ENCODE measurements at regions not wholly inside any gene's neighbourhood (a gene's known extent, or its start where the extent isn't known, plus 50 kb on each side); places are given as distances from the start of the nearest gene placed in this dataset.

DNA sequence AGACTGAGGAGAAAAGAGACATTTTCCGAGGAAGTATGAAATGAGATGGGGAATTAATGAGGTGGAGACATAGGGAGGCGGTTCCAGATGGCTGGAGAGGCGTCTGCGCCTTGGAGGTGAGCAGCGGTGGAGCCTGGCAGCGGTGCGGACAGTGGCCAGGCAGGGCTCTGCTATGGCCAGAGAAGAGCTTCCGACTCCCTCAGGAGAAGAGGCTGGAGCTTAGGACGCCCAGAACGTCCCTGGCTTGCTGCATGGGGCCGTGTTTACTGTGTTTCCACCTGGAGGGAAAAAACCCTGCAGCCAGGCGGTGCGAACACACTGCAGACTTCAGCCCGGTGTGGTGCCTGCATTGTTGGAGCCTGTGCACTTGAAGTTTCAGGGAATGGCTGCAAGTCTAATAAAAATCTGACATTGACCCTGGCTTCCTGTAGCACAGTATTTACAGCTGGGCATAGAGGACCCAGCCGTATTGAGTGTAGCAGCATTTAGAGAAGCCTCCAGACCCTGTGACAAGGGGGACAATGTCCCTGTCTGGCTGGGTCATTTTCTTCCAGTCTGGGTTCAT lies 447.1 kb upstream of the MKI67 start:
- Mint-ChIP-seq H3K4me3 (no peak overlapping the region), H3K4me1 (peaks cover 36% of the 10 kb centered on the region), H3K9me3 (no peaks in the 10 kb centered on the region), H3K27ac (no peak overlapping the region), H3K27me3 (ENCODE audit: low read depth, poor library complexity) (peaks cover 26% of the 10 kb centered on the region), H3K36me3 (ENCODE audit: low read depth) (no peaks in the 10 kb centered on the region)
- TF ChIP-seq, protein P1, sequence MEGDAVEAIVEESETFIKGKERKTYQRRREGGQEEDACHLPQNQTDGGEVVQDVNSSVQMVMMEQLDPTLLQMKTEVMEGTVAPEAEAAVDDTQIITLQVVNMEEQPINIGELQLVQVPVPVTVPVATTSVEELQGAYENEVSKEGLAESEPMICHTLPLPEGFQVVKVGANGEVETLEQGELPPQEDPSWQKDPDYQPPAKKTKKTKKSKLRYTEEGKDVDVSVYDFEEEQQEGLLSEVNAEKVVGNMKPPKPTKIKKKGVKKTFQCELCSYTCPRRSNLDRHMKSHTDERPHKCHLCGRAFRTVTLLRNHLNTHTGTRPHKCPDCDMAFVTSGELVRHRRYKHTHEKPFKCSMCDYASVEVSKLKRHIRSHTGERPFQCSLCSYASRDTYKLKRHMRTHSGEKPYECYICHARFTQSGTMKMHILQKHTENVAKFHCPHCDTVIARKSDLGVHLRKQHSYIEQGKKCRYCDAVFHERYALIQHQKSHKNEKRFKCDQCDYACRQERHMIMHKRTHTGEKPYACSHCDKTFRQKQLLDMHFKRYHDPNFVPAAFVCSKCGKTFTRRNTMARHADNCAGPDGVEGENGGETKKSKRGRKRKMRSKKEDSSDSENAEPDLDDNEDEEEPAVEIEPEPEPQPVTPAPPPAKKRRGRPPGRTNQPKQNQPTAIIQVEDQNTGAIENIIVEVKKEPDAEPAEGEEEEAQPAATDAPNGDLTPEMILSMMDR (IDR thresholded peaks at IDR 0.05) = no peak
- no peak for DNase-seq

DNA sequence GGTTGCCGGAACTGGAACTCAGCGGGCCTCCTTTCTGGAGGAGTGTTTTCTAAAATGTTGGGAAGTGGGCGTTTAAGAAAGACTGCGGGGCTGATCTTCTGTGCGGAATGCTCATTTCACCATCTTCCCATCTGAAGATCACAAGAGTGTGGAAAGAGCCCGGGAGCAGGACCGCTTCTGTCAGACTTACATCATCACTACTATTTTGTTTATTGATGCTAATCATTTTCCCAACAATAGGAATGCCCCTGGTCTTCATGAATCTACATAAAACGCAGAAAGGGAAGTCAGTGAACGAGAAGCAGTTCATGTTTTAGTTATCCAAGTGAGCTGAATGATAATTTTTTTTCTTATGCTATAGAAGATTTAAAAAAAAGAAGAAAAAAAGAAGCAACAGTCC lies 447.8 kb upstream of the MKI67 start:
- Mint-ChIP-seq H3K9me3 (no peaks in the 10 kb centered on the region), H3K27me3 (ENCODE audit: low read depth, poor library complexity) (peaks cover 23% of the 10 kb centered on the region), H3K36me3 (ENCODE audit: low read depth) (no peaks in the 10 kb centered on the region), H3K27ac (no peak overlapping the region), H3K4me3 (no peak overlapping the region), H3K4me1 (peaks cover 32% of the 10 kb centered on the region)
- DNase-seq = no peak
- TF ChIP-seq, protein P1 (IDR thresholded peaks at IDR 0.05) = no peak

DNA sequence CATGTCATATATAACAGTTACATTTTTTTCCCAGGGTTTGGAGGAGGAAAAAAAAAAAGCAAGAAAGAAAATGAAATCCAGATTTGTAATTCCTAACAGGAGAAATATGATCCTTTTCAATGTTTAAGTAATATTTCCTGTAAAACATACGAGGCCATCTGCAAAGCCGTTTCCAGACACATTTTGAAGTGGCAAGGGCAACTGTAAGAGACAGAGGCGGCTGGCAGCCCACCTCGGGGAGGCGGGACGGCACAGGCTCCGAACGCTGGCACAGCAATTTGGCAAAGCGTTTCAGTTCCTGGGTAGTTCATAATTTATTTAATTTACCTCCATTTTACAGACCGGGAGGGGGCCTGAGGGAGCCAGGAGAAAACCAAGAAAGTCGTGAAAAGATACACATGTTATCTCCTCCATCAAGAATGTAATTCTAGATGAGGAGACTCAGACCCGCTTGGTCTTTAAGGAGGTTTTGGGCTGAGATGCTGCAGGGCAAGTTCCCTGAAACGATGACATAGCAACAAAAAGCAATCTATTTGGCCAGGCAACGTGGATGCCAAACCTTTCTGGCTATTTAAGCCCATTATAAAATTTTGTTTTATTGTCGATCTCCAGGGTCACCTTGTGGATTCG lies 448.5 kb upstream of the MKI67 start:
- TF ChIP-seq, protein P1 (IDR thresholded peaks at IDR 0.05) = no peak

DNA sequence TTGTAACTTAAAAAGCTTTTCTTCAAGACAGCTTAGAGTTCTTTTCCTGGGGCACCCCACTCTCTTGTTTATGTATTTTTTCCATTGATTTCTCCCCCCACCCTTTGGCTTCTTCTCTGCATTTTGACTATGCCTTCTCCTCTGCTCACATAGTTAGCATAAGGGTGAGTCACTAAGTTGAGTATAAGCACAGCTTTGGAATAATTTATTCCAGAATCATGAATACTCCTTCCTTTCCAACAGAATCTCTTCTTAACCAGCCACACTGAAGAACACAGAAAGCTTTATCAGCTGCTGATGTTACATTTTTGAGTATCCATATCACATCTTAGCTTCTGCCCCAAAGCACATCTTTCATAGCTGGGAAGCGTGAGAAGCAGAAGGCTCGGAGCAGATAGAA lies 449.5 kb upstream of the MKI67 start:
- Mint-ChIP-seq H3K36me3 (ENCODE audit: low read depth) (no peaks in the 10 kb centered on the region), H3K4me3 (no peak overlapping the region), H3K4me1 (peaks cover 45% of the 10 kb centered on the region), H3K9me3 (no peaks in the 10 kb centered on the region), H3K27me3 (ENCODE audit: low read depth, poor library complexity) (peaks cover 20% of the 10 kb centered on the region), H3K27ac (no peak overlapping the region)
- DNase-seq = no peak
- TF ChIP-seq, protein P1 (IDR thresholded peaks at IDR 0.05) = no peak

More for the DNA sequence above, 448.5 kb upstream of the MKI67 start:
- no peak overlapping the region for H3K4me3 Mint-ChIP-seq
- no peaks in the 10 kb centered on the region for H3K36me3 Mint-ChIP-seq (ENCODE audit: low read depth)
- H3K27me3 Mint-ChIP-seq (ENCODE audit: low read depth, poor library complexity) = peaks cover 20% of the 10 kb centered on the region
- no peak for DNase-seq
- peaks cover 35% of the 10 kb centered on the region for H3K4me1 Mint-ChIP-seq
- H3K9me3 Mint-ChIP-seq = no peaks in the 10 kb centered on the region
- no peak overlapping the region for H3K27ac Mint-ChIP-seq

DNA sequence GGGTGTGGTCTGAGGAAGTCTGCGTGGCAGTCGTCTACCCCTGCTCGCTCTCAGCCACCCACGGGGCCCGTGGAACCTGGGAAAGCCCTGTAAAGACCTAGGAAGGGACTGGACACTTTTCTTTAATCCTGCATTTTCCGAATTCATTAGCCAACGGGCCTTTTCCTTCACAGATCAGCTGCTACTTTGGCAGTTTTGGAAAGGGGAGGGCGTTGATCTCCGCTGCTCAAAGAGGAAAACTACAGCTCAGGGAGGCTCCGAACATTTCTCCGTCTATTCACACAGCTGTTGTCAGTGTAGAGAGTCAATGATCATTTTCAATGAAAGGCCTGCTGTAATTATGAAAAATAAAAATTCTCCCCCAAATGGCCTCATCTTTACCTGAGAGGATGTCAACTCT lies 450.1 kb upstream of the MKI67 start:
- H3K4me3 Mint-ChIP-seq = no peak overlapping the region
- TF ChIP-seq, protein P1 (IDR thresholded peaks at IDR 0.05) = no peak
- no peak overlapping the region for H3K27ac Mint-ChIP-seq
- DNase-seq = no peak
- H3K4me1 Mint-ChIP-seq = peaks cover 49% of the 10 kb centered on the region
- no peaks in the 10 kb centered on the region for H3K9me3 Mint-ChIP-seq
- H3K27me3 Mint-ChIP-seq (ENCODE audit: low read depth, poor library complexity) = peaks cover 20% of the 10 kb centered on the region
- no peaks in the 10 kb centered on the region for H3K36me3 Mint-ChIP-seq (ENCODE audit: low read depth)
